ENCODE measurements at regions not wholly inside any gene's neighbourhood (a gene's known extent, or its start where the extent isn't known, plus 50 kb on each side); places are given as distances from the start of the nearest gene placed in this dataset.
A peak's percentile ranks its signal among the peaks of the same experiment; 100 is the strongest.
"Not testable (repeated sequence)": the region's sequence is repeated elsewhere in the genome, so short reads cannot be mapped to it uniquely, and the experiment has no call there.

GRCh38 chr16:87213536-87213935, 103.7 kb downstream of the C16orf95 start:
- no peak for ATAC-seq

- ATAC-seq: no peak
Observed at GRCh38 chr16:87216148-87216840, 100.9 kb downstream of the C16orf95 start.

GRCh38 chr16:87216841-87217275, 100.3 kb downstream of the C16orf95 start:
- ATAC-seq: no peak

- ATAC-seq: not testable (repeated sequence)
Observed at GRCh38 chr16:87217802-87218201, 99.4 kb downstream of the C16orf95 start.

GRCh38 chr16:87218281-87219055, 98.7 kb downstream of the C16orf95 start:
- no peak for ATAC-seq

- ATAC-seq: no peak
Observed at GRCh38 chr16:87219287-87219909, 97.8 kb downstream of the C16orf95 start.

- no peak for ATAC-seq
Observed at GRCh38 chr16:87221633-87222032, 95.6 kb downstream of the C16orf95 start.

- ATAC-seq: no peak
Observed at GRCh38 chr16:87222335-87222734, 94.9 kb downstream of the C16orf95 start.

- ATAC-seq: no peak
Observed at GRCh38 chr16:87223656-87224248, 93.4 kb downstream of the C16orf95 start.

- no peak for ATAC-seq
Observed at GRCh38 chr16:87226926-87227295, 90.3 kb downstream of the C16orf95 start.

GRCh38 chr16:87227296-87227951, 89.8 kb downstream of the C16orf95 start:
- no peak for ATAC-seq

- no peak for ATAC-seq
Observed at GRCh38 chr16:87228363-87228762, 88.8 kb downstream of the C16orf95 start.

GRCh38 chr16:87229230-87230188, 87.7 kb downstream of the C16orf95 start:
- no peak for ATAC-seq

- ATAC-seq: no peak
Observed at GRCh38 chr16:87230571-87230970, 86.6 kb downstream of the C16orf95 start.

GRCh38 chr16:87231295-87231694, 85.9 kb downstream of the C16orf95 start:
- no peak for ATAC-seq

GRCh38 chr16:87231911-87232310, 85.3 kb downstream of the C16orf95 start:
- no peak for ATAC-seq

GRCh38 chr16:87233928-87234327, 83.3 kb downstream of the C16orf95 start:
- no peak for ATAC-seq

GRCh38 chr16:87234601-87235000, 82.6 kb downstream of the C16orf95 start:
- no peak for ATAC-seq

- peak in 1 of 2 donors; percentile 7 for ATAC-seq
Observed at GRCh38 chr16:87235810-87236515, 81.2 kb downstream of the C16orf95 start.

GRCh38 chr16:87236516-87237115, 80.6 kb downstream of the C16orf95 start:
- no peak for ATAC-seq

- ATAC-seq: no peak
Observed at GRCh38 chr16:87238361-87238715, 78.9 kb downstream of the C16orf95 start.
